ENCODE measurements at regions not wholly inside any gene's neighbourhood (a gene's known extent, or its start where the extent isn't known, plus 50 kb on each side); places are given as distances from the start of the nearest gene placed in this dataset.

DNA sequence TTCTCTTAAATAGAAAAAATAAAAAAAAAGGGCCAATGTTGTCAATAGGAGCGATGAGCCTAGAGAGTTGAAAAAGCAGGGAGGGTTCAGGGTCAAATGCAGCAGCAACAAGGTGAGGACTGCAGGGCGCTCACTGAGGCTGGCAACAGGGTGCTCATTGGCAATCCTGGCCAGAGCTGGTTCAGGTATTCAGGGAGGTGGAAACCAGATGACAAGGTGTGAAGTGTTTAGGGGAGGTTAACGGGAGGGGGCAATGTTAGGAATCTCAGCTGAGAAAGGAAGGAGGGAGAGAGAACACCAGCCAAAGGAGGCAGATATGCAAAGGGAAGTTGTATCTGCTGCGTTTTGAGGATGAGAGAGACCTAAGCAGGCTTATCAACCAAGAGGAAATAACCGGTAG is 129.8 kb upstream of the DAB1 start:
- no peak for TF ChIP-seq TEAD4 (IDR thresholded peaks at IDR 0.05)

DNA sequence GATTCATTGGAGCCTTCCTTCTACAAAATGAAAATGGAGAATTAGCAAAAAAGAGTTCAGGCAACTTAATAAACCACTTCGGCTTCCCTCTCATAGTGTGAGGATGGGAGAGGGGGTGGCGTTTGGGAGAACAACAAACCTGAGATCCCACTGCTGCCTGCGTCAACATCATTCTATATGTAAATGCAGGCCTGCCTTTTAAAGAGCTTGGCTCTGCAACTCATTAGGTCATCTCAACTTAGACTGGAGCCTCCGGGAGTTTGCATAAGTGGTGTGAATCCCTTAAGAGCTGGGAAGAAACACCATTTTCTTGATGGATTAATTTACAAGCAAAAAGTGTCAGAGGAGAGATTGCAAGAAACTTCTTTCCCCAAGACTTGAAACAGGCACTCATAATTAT is 127.6 kb upstream of the DAB1 start:
- TF ChIP-seq EP300 (IDR thresholded peaks at IDR 0.05; ENCODE audit: borderline replicate concordance), result no peak
- TF ChIP-seq TAF1 (IDR thresholded peaks at IDR 0.05; ENCODE audit: low read depth), result no peak
- no peak for TF ChIP-seq YY1 (IDR thresholded peaks at IDR 0.05; ENCODE audit: low read depth)
- TF ChIP-seq CEBPB (IDR thresholded peaks at IDR 0.05), result no peak
- no peak for TF ChIP-seq EGR1 (IDR thresholded peaks at IDR 0.05)
- TF ChIP-seq FOXM1 (IDR thresholded peaks at IDR 0.05; ENCODE audit: borderline replicate concordance, low read depth), result no peak
- no peak for TF ChIP-seq NFIC (IDR thresholded peaks at IDR 0.05)

DNA sequence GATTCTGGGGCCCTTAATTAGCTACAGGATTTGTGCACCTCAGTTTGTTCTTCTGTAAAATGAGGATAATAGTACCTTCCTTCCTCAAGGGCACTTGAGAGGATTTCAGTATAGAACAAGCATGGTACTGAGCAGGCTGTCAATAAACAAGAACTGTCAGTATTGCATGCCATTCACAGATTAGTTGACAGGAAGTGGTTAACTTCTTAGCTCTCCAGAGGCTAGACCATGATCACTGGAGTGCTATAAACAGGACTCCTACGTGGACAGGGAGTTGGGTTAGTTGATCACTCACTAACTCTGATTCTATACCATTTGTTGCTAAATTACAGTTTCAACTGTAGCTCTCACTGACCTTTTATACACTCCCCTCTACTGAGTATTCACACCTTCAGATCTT is 126.2 kb upstream of the DAB1 start:
- TF ChIP-seq EGR1 (IDR thresholded peaks at IDR 0.05), result no peak
- no peak for TF ChIP-seq CEBPB (IDR thresholded peaks at IDR 0.05)
- no peak for TF ChIP-seq RAD21 (IDR thresholded peaks at IDR 0.05; ENCODE audit: low read depth)
- no peak for TF ChIP-seq CREB1 (IDR thresholded peaks at IDR 0.05; ENCODE audit: low read depth)
- TF ChIP-seq TEAD4 (IDR thresholded peaks at IDR 0.05), result no peak

DNA sequence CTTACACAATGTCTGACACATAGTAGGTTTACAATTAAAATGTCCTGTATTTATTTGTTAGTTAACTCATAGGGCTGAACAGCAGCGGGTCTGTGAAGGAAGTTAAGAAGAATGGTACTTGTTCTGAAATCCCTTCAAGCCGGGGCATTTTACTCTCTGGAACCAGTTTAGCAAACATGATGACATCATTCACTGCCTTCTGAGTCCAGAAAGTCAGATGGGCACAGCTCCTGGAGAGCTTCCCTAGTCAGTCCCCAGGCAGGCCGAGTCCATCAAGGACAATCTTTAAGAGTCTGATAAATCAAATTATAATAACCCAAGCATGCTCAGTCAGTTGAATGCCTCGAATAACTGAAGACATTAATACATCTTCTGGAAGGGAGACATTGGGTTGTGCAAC is 125.4 kb upstream of the DAB1 start:
- TF ChIP-seq TAF1 (IDR thresholded peaks at IDR 0.05; ENCODE audit: low read depth) (no peak), RAD21 (IDR thresholded peaks at IDR 0.05; ENCODE audit: low read depth) (no peak), FOXM1 (IDR thresholded peaks at IDR 0.05; ENCODE audit: borderline replicate concordance, low read depth) (no peak), EP300 (IDR thresholded peaks at IDR 0.05; ENCODE audit: borderline replicate concordance) (no peak), TCF12 (IDR thresholded peaks at IDR 0.05; ENCODE audit: low read depth) (no peak), ZBTB7A (IDR thresholded peaks at IDR 0.05; ENCODE audit: low read depth) (no peak), YY1 (IDR thresholded peaks at IDR 0.05; ENCODE audit: low read depth) (no peak), CREB1 (IDR thresholded peaks at IDR 0.05; ENCODE audit: low read depth) (no peak), TEAD4 (IDR thresholded peaks at IDR 0.05) (no peak), CEBPB (IDR thresholded peaks at IDR 0.05) (no peak), NFIC (IDR thresholded peaks at IDR 0.05) (no peak), EGR1 (IDR thresholded peaks at IDR 0.05) (no peak)
- TF ChIP-seq, protein P1, sequence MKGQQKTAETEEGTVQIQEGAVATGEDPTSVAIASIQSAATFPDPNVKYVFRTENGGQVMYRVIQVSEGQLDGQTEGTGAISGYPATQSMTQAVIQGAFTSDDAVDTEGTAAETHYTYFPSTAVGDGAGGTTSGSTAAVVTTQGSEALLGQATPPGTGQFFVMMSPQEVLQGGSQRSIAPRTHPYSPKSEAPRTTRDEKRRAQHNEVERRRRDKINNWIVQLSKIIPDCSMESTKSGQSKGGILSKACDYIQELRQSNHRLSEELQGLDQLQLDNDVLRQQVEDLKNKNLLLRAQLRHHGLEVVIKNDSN (IDR thresholded peaks at IDR 0.05), result no peak
- TF ChIP-seq, protein P2, sequence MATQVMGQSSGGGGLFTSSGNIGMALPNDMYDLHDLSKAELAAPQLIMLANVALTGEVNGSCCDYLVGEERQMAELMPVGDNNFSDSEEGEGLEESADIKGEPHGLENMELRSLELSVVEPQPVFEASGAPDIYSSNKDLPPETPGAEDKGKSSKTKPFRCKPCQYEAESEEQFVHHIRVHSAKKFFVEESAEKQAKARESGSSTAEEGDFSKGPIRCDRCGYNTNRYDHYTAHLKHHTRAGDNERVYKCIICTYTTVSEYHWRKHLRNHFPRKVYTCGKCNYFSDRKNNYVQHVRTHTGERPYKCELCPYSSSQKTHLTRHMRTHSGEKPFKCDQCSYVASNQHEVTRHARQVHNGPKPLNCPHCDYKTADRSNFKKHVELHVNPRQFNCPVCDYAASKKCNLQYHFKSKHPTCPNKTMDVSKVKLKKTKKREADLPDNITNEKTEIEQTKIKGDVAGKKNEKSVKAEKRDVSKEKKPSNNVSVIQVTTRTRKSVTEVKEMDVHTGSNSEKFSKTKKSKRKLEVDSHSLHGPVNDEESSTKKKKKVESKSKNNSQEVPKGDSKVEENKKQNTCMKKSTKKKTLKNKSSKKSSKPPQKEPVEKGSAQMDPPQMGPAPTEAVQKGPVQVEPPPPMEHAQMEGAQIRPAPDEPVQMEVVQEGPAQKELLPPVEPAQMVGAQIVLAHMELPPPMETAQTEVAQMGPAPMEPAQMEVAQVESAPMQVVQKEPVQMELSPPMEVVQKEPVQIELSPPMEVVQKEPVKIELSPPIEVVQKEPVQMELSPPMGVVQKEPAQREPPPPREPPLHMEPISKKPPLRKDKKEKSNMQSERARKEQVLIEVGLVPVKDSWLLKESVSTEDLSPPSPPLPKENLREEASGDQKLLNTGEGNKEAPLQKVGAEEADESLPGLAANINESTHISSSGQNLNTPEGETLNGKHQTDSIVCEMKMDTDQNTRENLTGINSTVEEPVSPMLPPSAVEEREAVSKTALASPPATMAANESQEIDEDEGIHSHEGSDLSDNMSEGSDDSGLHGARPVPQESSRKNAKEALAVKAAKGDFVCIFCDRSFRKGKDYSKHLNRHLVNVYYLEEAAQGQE (IDR thresholded peaks at IDR 0.05; ENCODE audit: low read depth), result no peak
- TF ChIP-seq, protein P3, sequence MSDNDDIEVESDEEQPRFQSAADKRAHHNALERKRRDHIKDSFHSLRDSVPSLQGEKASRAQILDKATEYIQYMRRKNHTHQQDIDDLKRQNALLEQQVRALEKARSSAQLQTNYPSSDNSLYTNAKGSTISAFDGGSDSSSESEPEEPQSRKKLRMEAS (IDR thresholded peaks at IDR 0.05), result no peak

DNA sequence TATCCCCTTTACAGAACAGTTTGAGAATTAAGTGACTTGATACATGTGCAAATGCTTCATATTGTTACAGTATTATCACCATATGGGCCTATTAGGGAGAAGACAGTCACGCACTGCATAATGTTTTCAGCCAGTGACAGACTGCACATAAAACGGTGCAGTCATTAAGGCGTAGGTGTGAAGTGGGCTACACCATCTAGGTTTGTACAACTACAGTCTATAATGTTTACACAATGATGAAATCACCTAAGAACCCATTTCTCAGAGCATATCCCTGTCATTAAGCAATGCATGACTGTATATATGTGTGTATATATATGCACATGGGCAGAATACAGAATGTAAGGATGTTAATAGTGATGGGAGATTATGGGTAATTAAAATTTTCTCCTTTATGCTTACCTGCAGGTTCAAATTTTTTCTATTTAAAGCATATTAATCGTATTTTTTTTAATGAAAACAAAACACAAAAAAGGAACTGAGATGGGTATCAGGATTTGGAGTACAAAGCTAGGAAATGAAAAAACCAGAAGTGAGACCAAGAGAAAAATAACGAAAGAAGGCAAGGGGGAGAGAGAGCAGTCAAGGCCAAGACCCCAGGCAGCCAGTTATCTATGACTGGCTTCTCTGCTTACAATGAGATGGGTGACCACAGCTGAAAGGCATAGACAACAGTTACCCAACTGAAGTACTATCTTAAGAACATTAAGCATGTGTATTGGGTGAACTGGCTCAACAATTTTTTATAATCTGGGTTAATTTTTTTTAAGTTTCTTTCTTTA is 122.9 kb upstream of the DAB1 start:
- TF ChIP-seq, protein P2 (IDR thresholded peaks at IDR 0.05; ENCODE audit: low read depth), result no peak
- no peak for TF ChIP-seq FOXM1 (IDR thresholded peaks at IDR 0.05; ENCODE audit: borderline replicate concordance, low read depth)
- TF ChIP-seq, protein P1 (IDR thresholded peaks at IDR 0.05), result no peak
- TF ChIP-seq CEBPB (IDR thresholded peaks at IDR 0.05), result no peak
- no peak for TF ChIP-seq ZBTB7A (IDR thresholded peaks at IDR 0.05; ENCODE audit: low read depth)
- no peak for TF ChIP-seq TEAD4 (IDR thresholded peaks at IDR 0.05)
- TF ChIP-seq, protein P3 (IDR thresholded peaks at IDR 0.05), result no peak
- TF ChIP-seq YY1 (IDR thresholded peaks at IDR 0.05; ENCODE audit: low read depth), result no peak
- TF ChIP-seq TCF12 (IDR thresholded peaks at IDR 0.05; ENCODE audit: low read depth), result no peak
- no peak for TF ChIP-seq RAD21 (IDR thresholded peaks at IDR 0.05; ENCODE audit: low read depth)
- TF ChIP-seq CREB1 (IDR thresholded peaks at IDR 0.05; ENCODE audit: low read depth), result no peak
- TF ChIP-seq NFIC (IDR thresholded peaks at IDR 0.05), result no peak
- no peak for TF ChIP-seq EGR1 (IDR thresholded peaks at IDR 0.05)
- TF ChIP-seq TAF1 (IDR thresholded peaks at IDR 0.05; ENCODE audit: low read depth), result no peak
- no peak for TF ChIP-seq EP300 (IDR thresholded peaks at IDR 0.05; ENCODE audit: borderline replicate concordance)

DNA sequence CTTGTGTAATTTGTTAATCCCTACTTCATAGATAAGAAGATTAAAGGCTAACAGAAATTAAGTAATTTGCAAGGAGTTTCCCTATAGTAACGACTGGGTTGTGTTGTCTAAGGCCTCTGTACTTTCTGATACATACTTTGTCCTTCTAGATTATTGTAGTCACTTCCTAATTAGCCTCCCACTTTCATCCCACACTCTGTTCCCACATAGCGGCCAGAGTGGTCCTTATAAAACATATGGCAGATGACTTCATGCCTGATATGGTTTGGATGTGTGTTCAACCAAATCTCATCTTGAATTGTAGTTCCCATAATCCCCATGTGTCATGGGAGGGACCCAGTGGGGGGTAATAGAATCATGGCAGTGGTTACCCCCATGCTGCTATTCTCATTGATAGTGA is 120.5 kb upstream of the DAB1 start:
- TF ChIP-seq EP300 (IDR thresholded peaks at IDR 0.05; ENCODE audit: borderline replicate concordance), result no peak
- no peak for TF ChIP-seq TCF12 (IDR thresholded peaks at IDR 0.05; ENCODE audit: low read depth)
- TF ChIP-seq, protein P2 (IDR thresholded peaks at IDR 0.05; ENCODE audit: low read depth), result no peak
- no peak for TF ChIP-seq NFIC (IDR thresholded peaks at IDR 0.05)
- TF ChIP-seq RAD21 (IDR thresholded peaks at IDR 0.05; ENCODE audit: low read depth), result no peak
- TF ChIP-seq FOXM1 (IDR thresholded peaks at IDR 0.05; ENCODE audit: borderline replicate concordance, low read depth), result no peak

All from Ishikawa (cell line).